Gastroesophageal sphincter (tissue), 4 donors: ENCODE measurements at regions not wholly inside any gene's neighbourhood (a gene's known extent, or its start where the extent isn't known, plus 50 kb on each side); places are given as distances from the start of the nearest gene placed in this dataset.

ENCODE experiments used
- ATAC-seq: fragments of 150-250 bp; one replicate; pipeline ENCODE4 v1.9.1; 2016; ENCODE audit warnings: mild to moderate bottlenecking, moderate library complexity
- H3K27ac ChIP-seq, 4 donors: fragments of 200-600 bp; sonication (generic) in 3 of 4; 1 replicate in 3 of 4; 2 replicates in 1 of 4; pipeline ENCODE4 v1.5.1; 2016 to 2019
- H3K27me3 ChIP-seq: fragments of 200-600 bp; sonication (generic); one replicate; pipeline ENCODE4 v1.5.1; 2019
- H3K36me3 ChIP-seq, 2 donors: fragments of 200-600 bp; sonication (generic); one replicate each; pipeline ENCODE4 v1.5.1; 2019; ENCODE audit warnings: control low read depth in 1 of 2
- H3K4me1 ChIP-seq, 3 donors: fragments of 200-600 bp; sonication (generic); 1 replicate in 2 of 3; 2 replicates in 1 of 3; pipeline ENCODE4 v1.5.1; 2016 to 2019; ENCODE audit warnings: control low read depth in 2 of 3
- H3K4me3 ChIP-seq, 2 donors: fragments of 200-600 bp; sonication (generic); one replicate each; pipeline ENCODE4 v1.5.1; 2019; ENCODE audit warnings: mild to moderate bottlenecking in 1 of 2, moderate library complexity in 1 of 2
- H3K9me3 ChIP-seq, 3 donors: fragments of 200-600 bp; sonication (generic); one replicate each; pipeline ENCODE4 v1.5.1; 2017 to 2019; ENCODE audit warnings: control low read depth in 2 of 3
- EP300 ChIP-seq: sonication (generic); formaldehyde crosslinking; IDR thresholded peaks from one replicate; pipeline ENCODE4 v1.6.1; 2017; ENCODE audit warnings: antibody characterized with exemption, mild to moderate bottlenecking
- POLR2A ChIP-seq, 2 donors: fragments of 450-650 bp; IDR thresholded peaks; one replicate each; pipeline ENCODE4 v1.6.1; 2017; ENCODE audit warnings: antibody characterized with exemption in 2 of 2, mild to moderate bottlenecking in 2 of 2, moderate library complexity in 1 of 2
- POLR2AphosphoS5 ChIP-seq: sonication (generic); formaldehyde crosslinking; IDR thresholded peaks from one replicate; pipeline ENCODE4 v1.6.1; 2017; ENCODE audit warnings: antibody characterized with exemption
- WGBS, 2 donors: methylation state at CpG; one replicate each; pipeline ENCODE4 v1.1.5; 2018; ENCODE audit warnings: low coverage in 1 of 2; 5-methylcytosine and 5-hydroxymethylcytosine counted together
- TF ChIP-seq, protein P1 (sequence below), 4 experiments: fragments of 200-600 bp in 2 of 4; fragments of 450-650 bp in 2 of 4; sonication (generic) in 1 of 4; IDR thresholded peaks; one replicate each; pipeline ENCODE4 v1.5.1; 2017 to 2019; ENCODE audit warnings: antibody characterized with exemption in 4 of 4, mild to moderate bottlenecking in 2 of 4, moderate library complexity in 2 of 4

DNA sequence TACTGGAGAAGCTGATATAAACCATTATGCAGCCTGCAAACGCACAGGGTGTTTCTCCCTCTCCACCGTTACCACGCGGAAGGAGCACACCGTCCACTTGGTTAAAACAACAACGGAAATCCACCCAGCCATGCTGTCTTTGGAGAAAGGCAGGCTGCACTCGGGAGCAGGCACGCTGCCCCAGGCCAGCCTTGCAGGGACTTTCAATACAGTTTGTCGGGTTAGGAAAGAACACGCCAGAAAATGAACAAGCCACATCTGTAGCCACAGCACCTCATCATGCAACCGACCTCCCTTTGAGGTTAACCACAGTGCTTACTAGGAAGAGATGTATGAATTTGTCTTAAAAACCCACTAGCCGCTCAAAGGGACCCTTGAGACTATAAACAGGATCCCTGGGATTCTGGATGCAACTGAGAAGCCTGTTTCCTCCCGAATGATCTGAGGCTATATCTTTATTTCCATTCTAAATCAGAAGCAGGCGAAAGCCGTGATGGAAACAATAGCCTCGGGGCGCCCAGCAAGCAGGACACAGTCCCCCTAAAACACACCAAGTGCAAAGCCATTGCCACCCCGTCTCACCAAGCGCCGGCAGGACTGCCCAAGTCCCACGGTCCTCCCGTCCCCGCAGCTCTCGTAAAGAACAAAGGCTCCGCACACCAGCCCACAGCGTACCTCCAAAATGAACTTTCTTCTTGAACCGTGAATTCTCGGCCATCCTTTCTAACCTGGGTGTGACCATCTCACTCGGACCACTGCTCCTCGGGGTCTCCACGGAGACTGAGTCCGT lies 318.9 kb downstream of the CTTN start:
- no peaks in the 10 kb centered on the region for H3K4me1 ChIP-seq
- 69 to 84% methylated on average over 5 to 14 of the region's 32 CpGs for WGBS, 2 donors
- ATAC-seq = no peak
- no peak overlapping the region for H3K4me3 ChIP-seq
- H3K36me3 ChIP-seq = no peaks in the 10 kb centered on the region
- H3K9me3 ChIP-seq = no peaks in the 10 kb centered on the region
- no peak for TF ChIP-seq POLR2AphosphoS5
- TF ChIP-seq POLR2A (IDR thresholded peaks at IDR 0.05) = no peak
- TF ChIP-seq, protein P1, sequence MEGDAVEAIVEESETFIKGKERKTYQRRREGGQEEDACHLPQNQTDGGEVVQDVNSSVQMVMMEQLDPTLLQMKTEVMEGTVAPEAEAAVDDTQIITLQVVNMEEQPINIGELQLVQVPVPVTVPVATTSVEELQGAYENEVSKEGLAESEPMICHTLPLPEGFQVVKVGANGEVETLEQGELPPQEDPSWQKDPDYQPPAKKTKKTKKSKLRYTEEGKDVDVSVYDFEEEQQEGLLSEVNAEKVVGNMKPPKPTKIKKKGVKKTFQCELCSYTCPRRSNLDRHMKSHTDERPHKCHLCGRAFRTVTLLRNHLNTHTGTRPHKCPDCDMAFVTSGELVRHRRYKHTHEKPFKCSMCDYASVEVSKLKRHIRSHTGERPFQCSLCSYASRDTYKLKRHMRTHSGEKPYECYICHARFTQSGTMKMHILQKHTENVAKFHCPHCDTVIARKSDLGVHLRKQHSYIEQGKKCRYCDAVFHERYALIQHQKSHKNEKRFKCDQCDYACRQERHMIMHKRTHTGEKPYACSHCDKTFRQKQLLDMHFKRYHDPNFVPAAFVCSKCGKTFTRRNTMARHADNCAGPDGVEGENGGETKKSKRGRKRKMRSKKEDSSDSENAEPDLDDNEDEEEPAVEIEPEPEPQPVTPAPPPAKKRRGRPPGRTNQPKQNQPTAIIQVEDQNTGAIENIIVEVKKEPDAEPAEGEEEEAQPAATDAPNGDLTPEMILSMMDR (IDR thresholded peaks at IDR 0.05) = no peak
- no peak for TF ChIP-seq EP300
- peaks cover 44% of the 10 kb centered on the region for H3K27me3 ChIP-seq
- H3K27ac ChIP-seq = no peak overlapping the region

DNA sequence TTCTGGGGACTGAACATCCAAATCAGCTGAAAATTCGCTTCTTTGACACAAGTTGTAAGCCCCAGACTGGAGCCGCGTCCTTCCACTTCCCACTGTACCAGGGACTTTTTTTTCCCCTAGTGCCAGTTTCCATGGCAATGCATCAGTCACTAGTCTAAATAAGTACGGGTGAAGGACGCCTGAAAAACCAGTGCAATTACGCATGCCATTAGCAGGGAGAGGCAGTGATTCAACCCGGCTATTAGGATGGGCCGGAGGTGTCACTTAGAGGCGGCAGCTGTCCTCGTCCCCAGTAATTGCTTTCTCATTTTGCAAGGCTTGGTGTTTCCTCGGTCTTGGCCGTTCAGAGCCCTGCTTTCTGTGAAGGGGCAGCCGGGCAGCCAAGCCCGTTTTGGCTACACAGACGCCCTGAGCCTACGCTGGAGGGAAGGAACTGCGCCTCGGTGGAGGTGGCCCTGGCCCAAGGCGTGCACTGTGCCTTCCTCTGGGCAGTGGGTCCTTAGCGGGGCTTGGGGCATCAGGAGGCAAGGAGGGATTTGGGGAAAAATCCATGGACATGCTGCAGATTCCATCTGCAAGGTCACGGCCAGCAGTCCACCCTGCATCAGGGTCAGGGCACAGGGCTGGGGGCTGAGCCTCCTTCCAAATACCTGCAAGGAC lies 319.7 kb downstream of the CTTN start:
- TF ChIP-seq, protein P1 (IDR thresholded peaks at IDR 0.05) = no peak
- no peak for TF ChIP-seq POLR2A (IDR thresholded peaks at IDR 0.05)
- no peak for TF ChIP-seq POLR2AphosphoS5
- no peaks in the 10 kb centered on the region for H3K4me1 ChIP-seq
- H3K27ac ChIP-seq = no peak overlapping the region
- H3K36me3 ChIP-seq = no peaks in the 10 kb centered on the region
- H3K9me3 ChIP-seq = no peaks in the 10 kb centered on the region
- H3K4me3 ChIP-seq = no peak overlapping the region
- ATAC-seq = no peak
- H3K27me3 ChIP-seq = peaks cover 36% of the 10 kb centered on the region
- 61% methylated on average over 4 of the region's 21 CpGs; no CpG with 5 or more reads in 1 of the 2 donors for WGBS, 2 donors

DNA sequence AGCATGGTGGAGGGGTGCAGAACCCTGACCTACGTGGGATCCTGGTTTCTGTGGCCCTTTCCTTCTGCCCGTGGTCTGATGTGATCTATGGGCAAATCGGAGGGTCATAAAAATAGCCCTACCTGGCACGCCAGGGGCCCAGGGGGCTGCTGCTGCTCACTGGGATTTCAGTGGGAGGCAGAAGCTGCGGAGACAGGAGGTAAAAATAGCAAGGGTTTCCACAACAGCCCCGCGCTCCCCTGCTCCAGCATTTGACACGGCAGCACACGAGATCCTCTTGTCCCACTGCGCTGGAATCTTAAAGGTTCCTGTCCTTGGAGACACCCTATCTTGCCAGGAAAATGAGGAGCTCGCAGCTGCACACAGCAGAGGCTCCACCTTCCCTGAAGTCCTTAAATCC lies 321.2 kb downstream of the CTTN start:
- Histone ChIP-seq H3K4me3 (no peak overlapping the region), H3K27me3 (peaks cover 27% of the 10 kb centered on the region), H3K36me3 (no peaks in the 10 kb centered on the region), H3K9me3 (no peaks in the 10 kb centered on the region), H3K4me1 (no peaks in the 10 kb centered on the region), H3K27ac (no peak overlapping the region)
- no peak for TF ChIP-seq POLR2A (IDR thresholded peaks at IDR 0.05)
- no peak for TF ChIP-seq POLR2AphosphoS5
- TF ChIP-seq, protein P1 (IDR thresholded peaks at IDR 0.05) = no peak
- TF ChIP-seq EP300 = no peak
- WGBS, 2 donors = 100% methylated on average over 1 of the region's 11 CpGs; no CpG with 5 or more reads in 1 of the 2 donors
- no peak for ATAC-seq

DNA sequence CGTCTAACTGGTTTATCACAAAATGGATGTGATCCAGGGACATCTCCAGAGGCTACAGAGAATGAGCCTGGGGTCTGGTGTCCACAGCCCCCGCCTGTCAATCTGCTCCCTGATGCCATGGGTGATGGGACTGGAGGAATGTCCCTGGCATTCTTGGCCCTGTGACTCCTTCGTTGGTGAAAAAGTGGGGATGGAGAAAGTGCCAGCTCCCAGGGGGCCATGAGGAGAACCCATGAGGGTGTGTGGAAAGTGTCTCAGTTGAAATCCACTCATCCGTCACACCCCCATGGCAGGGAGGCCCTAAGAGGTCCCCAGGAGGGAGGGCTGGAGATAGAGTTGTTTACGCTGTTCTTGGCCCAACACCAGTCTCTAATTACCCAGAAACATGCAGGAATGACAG lies 322.0 kb downstream of the CTTN start:
- ATAC-seq = no peak
- H3K36me3 ChIP-seq = no peaks in the 10 kb centered on the region
- WGBS, 2 donors = 80% methylated on average over 4 of the region's 5 CpGs; no CpG with 5 or more reads in 1 of the 2 donors
- no peaks in the 10 kb centered on the region for H3K4me1 ChIP-seq
- TF ChIP-seq EP300 (no peak), POLR2AphosphoS5 (no peak), POLR2A (IDR thresholded peaks at IDR 0.05) (no peak)
- TF ChIP-seq, protein P1 (IDR thresholded peaks at IDR 0.05) = no peak
- H3K27ac ChIP-seq = no peak overlapping the region
- H3K9me3 ChIP-seq = no peaks in the 10 kb centered on the region
- H3K27me3 ChIP-seq = peaks cover 22% of the 10 kb centered on the region
- H3K4me3 ChIP-seq = no peak overlapping the region

DNA sequence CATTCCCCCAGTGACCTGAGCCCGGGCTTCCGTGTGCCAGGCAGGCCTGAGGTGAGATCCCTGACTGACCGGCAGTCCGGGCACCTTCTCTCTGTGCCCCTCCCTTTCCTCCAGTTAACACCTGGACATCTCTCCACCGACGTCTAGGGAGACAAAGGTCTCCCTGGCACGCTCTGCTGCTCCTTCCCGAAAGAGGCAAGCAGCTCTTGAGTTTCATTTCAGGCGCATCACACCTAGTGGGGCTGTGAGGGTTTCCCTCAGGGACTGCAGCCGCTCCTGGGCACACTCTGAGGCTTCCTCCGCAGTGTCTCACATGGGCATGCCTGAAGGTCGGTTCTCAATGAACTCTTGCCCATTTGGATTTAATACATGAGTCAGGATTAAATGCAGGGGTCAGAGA lies 322.7 kb downstream of the CTTN start:
- no CpG with 5 or more reads among the region's 12 CpGs for WGBS, 2 donors
- TF ChIP-seq POLR2A (IDR thresholded peaks at IDR 0.05) (no peak), EP300 (no peak)
- TF ChIP-seq, protein P1 (IDR thresholded peaks at IDR 0.05) = no peak
- H3K27me3 ChIP-seq = peaks cover 14% of the 10 kb centered on the region
- no peaks in the 10 kb centered on the region for H3K36me3 ChIP-seq
- no peaks in the 10 kb centered on the region for H3K4me1 ChIP-seq
- H3K4me3 ChIP-seq = no peak overlapping the region
- no peaks in the 10 kb centered on the region for H3K9me3 ChIP-seq
- ATAC-seq = no peak
- no peak overlapping the region for H3K27ac ChIP-seq
